ENCODE measurements at regions not wholly inside any gene's neighbourhood (a gene's known extent, or its start where the extent isn't known, plus 50 kb on each side); places are given as distances from the start of the nearest gene placed in this dataset.

- TF ChIP-seq, protein P1, sequence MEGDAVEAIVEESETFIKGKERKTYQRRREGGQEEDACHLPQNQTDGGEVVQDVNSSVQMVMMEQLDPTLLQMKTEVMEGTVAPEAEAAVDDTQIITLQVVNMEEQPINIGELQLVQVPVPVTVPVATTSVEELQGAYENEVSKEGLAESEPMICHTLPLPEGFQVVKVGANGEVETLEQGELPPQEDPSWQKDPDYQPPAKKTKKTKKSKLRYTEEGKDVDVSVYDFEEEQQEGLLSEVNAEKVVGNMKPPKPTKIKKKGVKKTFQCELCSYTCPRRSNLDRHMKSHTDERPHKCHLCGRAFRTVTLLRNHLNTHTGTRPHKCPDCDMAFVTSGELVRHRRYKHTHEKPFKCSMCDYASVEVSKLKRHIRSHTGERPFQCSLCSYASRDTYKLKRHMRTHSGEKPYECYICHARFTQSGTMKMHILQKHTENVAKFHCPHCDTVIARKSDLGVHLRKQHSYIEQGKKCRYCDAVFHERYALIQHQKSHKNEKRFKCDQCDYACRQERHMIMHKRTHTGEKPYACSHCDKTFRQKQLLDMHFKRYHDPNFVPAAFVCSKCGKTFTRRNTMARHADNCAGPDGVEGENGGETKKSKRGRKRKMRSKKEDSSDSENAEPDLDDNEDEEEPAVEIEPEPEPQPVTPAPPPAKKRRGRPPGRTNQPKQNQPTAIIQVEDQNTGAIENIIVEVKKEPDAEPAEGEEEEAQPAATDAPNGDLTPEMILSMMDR (conservative IDR thresholded peaks at IDR 0.05; ENCODE audit: low read depth, low read length): no peak
- TF ChIP-seq POLR2A (IDR thresholded peaks at IDR 0.05; ENCODE audit: low read depth, low read length): no peak
- TF ChIP-seq RAD21 (IDR thresholded peaks at IDR 0.05; ENCODE audit: low read length): no peak
- TF ChIP-seq MXI1 (IDR thresholded peaks at IDR 0.05; ENCODE audit: borderline replicate concordance, low read depth, low read length): no peak
- no peak for TF ChIP-seq SMC3 (IDR thresholded peaks at IDR 0.05; ENCODE audit: low read depth, low read length)
- TF ChIP-seq BHLHE40 (IDR thresholded peaks at IDR 0.05; ENCODE audit: low read depth, low read length): no peak
- TF ChIP-seq RCOR1 (IDR thresholded peaks at IDR 0.05; ENCODE audit: insufficient replicate concordance, low read length): no peak
- TF ChIP-seq CHD1 (IDR thresholded peaks at IDR 0.05; ENCODE audit: low read depth, low read length): no peak
- TF ChIP-seq, protein P2, sequence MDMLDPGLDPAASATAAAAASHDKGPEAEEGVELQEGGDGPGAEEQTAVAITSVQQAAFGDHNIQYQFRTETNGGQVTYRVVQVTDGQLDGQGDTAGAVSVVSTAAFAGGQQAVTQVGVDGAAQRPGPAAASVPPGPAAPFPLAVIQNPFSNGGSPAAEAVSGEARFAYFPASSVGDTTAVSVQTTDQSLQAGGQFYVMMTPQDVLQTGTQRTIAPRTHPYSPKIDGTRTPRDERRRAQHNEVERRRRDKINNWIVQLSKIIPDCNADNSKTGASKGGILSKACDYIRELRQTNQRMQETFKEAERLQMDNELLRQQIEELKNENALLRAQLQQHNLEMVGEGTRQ (IDR thresholded peaks at IDR 0.05; ENCODE audit: low read depth, low read length): no peak
- no peak for TF ChIP-seq NFE2L2 (IDR thresholded peaks at IDR 0.05; ENCODE audit: low read depth, low read length)
- no peak for TF ChIP-seq MAFK (IDR thresholded peaks at IDR 0.05; ENCODE audit: low read depth, low read length)
- TF ChIP-seq CEBPB (IDR thresholded peaks at IDR 0.05; ENCODE audit: low read depth, low read length): no peak
- TF ChIP-seq, protein P3, sequence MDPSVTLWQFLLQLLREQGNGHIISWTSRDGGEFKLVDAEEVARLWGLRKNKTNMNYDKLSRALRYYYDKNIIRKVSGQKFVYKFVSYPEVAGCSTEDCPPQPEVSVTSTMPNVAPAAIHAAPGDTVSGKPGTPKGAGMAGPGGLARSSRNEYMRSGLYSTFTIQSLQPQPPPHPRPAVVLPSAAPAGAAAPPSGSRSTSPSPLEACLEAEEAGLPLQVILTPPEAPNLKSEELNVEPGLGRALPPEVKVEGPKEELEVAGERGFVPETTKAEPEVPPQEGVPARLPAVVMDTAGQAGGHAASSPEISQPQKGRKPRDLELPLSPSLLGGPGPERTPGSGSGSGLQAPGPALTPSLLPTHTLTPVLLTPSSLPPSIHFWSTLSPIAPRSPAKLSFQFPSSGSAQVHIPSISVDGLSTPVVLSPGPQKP (IDR thresholded peaks at IDR 0.05; ENCODE audit: borderline replicate concordance, low read depth, low read length): no peak
- no peak for TF ChIP-seq MAZ (IDR thresholded peaks at IDR 0.05; ENCODE audit: borderline replicate concordance, low read depth, low read length)
Measured at GRCh38 chrX:45750639-45751038, 550.0 kb upstream of the DIPK2B start.

All from IMR-90 (cell line).